ENCODE measurements at regions not wholly inside any gene's neighbourhood (a gene's known extent, or its start where the extent isn't known, plus 50 kb on each side); places are given as distances from the start of the nearest gene placed in this dataset.

DNA sequence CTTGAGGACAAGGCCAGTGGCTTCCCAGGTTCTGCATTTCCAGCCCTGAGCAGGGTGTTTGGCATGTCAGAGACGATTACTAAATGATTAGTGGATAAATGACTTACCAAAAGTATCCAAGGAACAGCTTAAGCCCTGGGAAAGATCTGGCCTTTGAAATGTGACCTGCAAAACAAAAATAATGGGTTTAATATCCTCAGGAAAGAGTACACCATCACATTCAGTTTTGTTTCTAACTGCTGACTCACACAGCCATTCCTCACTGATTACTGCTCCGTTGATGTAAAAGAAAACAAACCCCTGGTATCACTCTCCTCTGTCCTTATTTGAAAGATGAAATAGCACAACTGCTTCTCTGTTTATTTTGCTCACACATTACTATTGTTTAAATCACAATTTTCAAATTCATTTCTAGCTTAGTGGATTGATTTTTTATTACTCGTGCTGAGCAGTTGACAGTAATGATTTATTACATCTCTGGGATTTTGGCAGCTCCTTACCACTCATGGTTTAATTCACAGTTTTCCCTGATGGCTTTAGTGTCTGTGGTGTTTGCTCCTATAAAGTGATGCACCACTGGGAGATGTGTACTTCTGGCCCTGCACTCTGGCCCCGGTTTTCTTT lies 117.0 kb downstream of the CBLL2 start:
- peak in 2 of 11 donors; percentile 2 to 13 for DNase-seq (ENCODE audit: extremely low read depth in 1 of 11, low read depth in 9 of 11, low spot score in 4 of 11)

GRCh38 chrX:22392133-22392948 lies 119.6 kb downstream of the CBLL2 start:
- DNase-seq (ENCODE audit: extremely low read depth in 1 of 11, low read depth in 9 of 11, low spot score in 4 of 11): no peak

DNA sequence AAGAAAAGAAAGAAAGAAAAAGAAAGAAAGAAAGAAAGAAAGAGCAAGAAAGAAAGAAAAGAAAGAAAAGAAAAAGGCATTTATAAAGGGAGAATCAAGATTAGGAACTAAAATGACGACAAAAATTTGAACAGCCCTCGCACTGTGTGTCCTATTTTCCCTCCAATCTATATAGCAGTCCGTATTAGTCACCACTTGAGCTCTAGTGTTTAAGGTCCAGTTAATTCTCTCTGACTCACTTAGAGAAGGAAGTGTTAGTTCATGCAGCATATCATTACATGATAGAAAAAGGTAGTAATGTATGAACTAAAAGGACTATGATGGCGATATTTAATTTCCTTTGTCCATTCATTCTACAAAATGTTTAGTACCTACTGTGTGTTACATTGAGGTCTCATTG lies 122.7 kb downstream of the CBLL2 start:
- no peak for DNase-seq (ENCODE audit: extremely low read depth in 1 of 11, low read depth in 9 of 11, low spot score in 4 of 11)

DNA sequence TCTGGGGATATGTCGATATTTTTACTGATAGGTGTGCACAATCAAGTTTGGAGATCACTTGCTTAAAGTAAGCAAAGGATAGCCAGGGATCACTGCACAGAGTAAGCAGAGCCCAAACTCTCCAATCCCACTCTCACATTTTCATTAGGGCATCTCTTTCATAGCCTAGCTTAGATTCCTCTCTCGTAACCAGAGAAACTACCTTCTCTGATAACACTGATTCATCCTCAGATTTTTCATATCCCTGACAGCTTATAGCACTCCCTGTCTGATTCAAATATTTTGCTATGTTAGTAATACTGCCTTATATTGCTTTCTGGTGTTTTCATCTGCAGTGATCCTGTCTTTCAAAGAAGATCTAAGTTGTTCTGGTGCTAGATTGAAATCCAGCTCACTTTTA lies 123.7 kb downstream of the CBLL2 start:
- DNase-seq (ENCODE audit: extremely low read depth in 1 of 11, low read depth in 9 of 11, low spot score in 4 of 11): no peak

DNA sequence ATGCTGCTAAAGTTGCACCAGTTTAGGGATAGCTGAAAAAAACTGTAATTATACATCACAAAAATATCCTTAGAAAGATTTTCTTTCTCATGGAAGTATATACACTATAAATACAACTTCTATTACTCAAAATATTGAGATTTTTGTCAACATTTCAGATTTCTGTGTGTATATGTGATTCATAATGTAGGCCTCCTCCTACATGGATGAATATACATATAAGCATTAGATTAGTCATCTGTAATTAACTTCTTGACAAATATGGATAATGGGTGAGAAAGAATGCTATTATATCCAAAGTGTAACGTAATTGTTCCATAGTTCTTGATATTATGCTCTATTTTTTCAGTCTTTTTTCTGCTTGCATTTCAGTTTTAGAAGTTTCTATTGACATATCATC lies 124.9 kb downstream of the CBLL2 start:
- no peak for DNase-seq (ENCODE audit: extremely low read depth in 1 of 11, low read depth in 9 of 11, low spot score in 4 of 11)

GRCh38 chrX:22399437-22400192 lies 126.9 kb downstream of the CBLL2 start:
- DNase-seq (ENCODE audit: extremely low read depth in 1 of 11, low read depth in 9 of 11, low spot score in 4 of 11): no peak

DNA sequence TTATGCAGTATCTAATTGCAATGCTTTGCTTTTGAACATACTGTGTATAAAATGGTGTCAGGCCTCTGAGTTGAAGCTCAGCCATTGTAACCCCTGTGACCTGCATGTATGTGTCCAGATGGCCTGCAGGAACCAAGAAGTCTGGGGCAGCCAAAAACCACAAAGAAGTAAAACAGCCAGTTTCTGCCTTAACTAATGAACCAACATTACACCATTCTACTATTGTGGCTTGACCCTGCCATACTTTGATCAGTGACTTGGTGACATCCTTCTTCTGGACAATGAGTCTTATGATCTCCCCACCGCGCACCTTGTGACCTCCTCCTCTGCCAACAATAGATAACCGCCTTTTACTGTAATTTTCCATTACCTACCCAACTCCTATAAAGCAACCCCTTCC lies 131.6 kb downstream of the CBLL2 start:
- DNase-seq (ENCODE audit: extremely low read depth in 1 of 11, low read depth in 9 of 11, low spot score in 4 of 11): no peak

- no peak for DNase-seq (ENCODE audit: extremely low read depth in 1 of 11, low read depth in 9 of 11, low spot score in 4 of 11)
These were observed 133.6 kb downstream of the CBLL2 start for GRCh38 chrX:22406201-22406737.

- no peak for DNase-seq (ENCODE audit: extremely low read depth in 1 of 11, low read depth in 9 of 11, low spot score in 4 of 11)
These were observed 136.7 kb downstream of the CBLL2 start for GRCh38 chrX:22409418-22409817.

- no peak for DNase-seq (ENCODE audit: extremely low read depth in 1 of 11, low read depth in 9 of 11, low spot score in 4 of 11)
These were observed 151.6 kb downstream of the CBLL2 start for GRCh38 chrX:22424122-22424915.

- DNase-seq (ENCODE audit: extremely low read depth in 1 of 11, low read depth in 9 of 11, low spot score in 4 of 11): no peak
These were observed 152.2 kb downstream of the CBLL2 start for GRCh38 chrX:22424919-22425318.

GRCh38 chrX:22429704-22430103 lies 157.0 kb downstream of the CBLL2 start:
- no peak for DNase-seq (ENCODE audit: extremely low read depth in 1 of 11, low read depth in 9 of 11, low spot score in 4 of 11)

DNA sequence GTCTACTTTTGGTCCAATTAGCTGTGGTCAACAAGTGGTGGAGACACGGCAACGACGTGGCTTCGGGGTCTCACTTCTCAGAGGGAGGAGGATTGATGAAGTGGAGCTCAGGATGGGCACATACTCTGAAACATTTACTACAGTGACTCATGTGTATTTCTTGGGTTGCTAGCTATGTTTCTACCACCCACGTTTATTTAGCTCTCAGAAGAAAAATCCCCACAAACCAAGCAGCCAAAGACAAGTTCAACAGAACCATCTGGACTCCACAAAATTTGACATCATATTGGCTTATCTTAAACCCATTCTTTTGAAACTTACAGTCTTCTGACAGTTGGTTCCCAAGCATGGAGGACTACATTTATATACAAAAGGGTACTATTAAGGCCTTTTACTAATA lies 158.0 kb downstream of the CBLL2 start:
- no peak for DNase-seq (ENCODE audit: extremely low read depth in 1 of 11, low read depth in 9 of 11, low spot score in 4 of 11)

DNA sequence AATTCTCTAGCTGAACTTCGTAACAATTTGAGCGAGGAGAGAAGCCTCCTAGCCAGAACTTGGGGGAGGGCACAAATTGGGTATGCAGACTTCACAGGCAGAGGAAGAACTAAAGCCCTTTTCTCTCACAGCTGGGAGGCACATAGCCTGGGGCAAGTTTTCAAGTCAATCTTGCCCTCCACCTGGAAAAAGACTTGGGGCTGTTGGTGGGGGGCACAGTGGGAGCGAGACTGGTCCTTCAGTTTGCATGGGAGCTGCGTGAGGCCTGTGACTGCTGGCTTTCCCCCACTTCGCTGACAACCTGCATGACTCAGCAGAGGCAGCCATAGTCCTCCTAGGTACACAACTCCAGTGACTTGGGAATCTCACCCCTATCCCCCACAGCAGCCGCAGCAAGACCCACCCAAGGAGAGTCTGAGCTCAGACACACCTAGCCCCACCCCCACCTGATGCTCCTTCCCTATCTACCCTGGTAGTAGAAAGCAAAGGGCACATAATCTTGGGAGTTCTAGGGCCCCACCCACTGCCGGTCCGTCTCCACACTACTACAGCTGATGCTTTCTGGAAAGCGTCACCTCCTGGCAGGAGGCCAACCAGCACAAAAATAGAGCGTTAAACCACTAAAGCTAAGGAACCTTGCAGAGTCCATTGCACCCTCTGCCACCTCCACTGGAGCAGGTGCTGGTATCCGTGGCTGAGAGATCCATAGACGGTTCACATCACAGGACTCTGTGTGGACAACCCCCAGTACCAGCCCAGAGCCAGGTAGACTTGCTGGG lies 160.8 kb downstream of the CBLL2 start:
- no peak for DNase-seq (ENCODE audit: extremely low read depth in 1 of 11, low read depth in 9 of 11, low spot score in 4 of 11)

DNA sequence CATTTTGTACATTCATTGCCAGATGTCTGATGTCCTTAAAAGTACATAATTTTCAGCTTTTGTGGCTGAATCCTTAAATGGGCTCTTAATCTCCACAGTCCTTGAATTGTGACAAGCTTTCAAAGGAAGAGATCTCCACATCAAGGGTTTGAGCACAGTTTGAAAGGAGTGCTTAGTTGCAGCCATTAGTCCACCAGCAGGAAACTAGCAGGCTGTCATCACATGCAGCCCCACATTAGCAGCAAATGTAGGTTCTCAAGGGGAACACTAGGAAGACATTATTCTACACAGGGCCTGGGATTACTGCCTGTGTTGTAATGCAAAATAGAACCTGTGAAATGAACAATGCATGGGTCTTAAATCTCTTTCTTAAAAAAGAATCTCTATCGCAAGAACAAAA lies 173.2 kb downstream of the CBLL2 start:
- no peak for DNase-seq (ENCODE audit: extremely low read depth in 1 of 11, low read depth in 9 of 11, low spot score in 4 of 11)

GRCh38 chrX:22462959-22463358 lies 190.2 kb downstream of the CBLL2 start:
- DNase-seq (ENCODE audit: extremely low read depth in 1 of 11, low read depth in 9 of 11, low spot score in 4 of 11): no peak

GRCh38 chrX:22467571-22467970 lies 194.9 kb downstream of the CBLL2 start:
- no peak for DNase-seq (ENCODE audit: extremely low read depth in 1 of 11, low read depth in 9 of 11, low spot score in 4 of 11)

- DNase-seq (ENCODE audit: extremely low read depth in 1 of 11, low read depth in 9 of 11, low spot score in 4 of 11): no peak
These were observed 208.7 kb downstream of the CBLL2 start for GRCh38 chrX:22481436-22481835.

All from renal cortex interstitium (tissue), 11 donors.